ENCODE measurements at regions not wholly inside any gene's neighbourhood (a gene's known extent, or its start where the extent isn't known, plus 50 kb on each side); places are given as distances from the start of the nearest gene placed in this dataset.

GRCh38 chr11:112477581-112478317 is 217.1 kb upstream of the PLET1 start:
- no peak for TF ChIP-seq CTCF (IDR thresholded peaks at IDR 0.05)
- no peak for TF ChIP-seq POLR2AphosphoS5 (IDR thresholded peaks at IDR 0.05)

Data from breast epithelium (tissue), 3 donors.